A673 (cell line): ENCODE measurements at regions not wholly inside any gene's neighbourhood (a gene's known extent, or its start where the extent isn't known, plus 50 kb on each side); places are given as distances from the start of the nearest gene placed in this dataset.

Source experiments
- BruUV-seq: library from RNA; stranded (reverse); fragments of 400-500 nt; replicated peaks from 2 replicates; lab custom pipeline; 2021; lab: Mats Ljungman, UMichigan
- CTCF ChIA-PET: fragments of 300-600 bp; sonication (Branson Sonifier 250); formaldehyde crosslinking; loops from one replicate; lab custom pipeline; 2022; ENCODE audit warnings: antibody characterized with exemption; lab: Charles Lee
- POLR2A ChIA-PET: fragments of 300-600 bp; sonication (Branson Sonifier 250); formaldehyde crosslinking; loops from one replicate; lab custom pipeline; 2022; ENCODE audit warnings: antibody characterized with exemption; ENCODE audit not compliant: low non-redundant PET; lab: Charles Lee
- DNase-seq: peaks from one replicate; pipeline ENCODE4 v3.0.0-alpha.2; 2015; ENCODE audit warnings: low spot score
- H3K27ac ChIP-seq: fragments of 200-600 bp; sonication (generic); 2 replicates; pipeline ENCODE4 v1.5.1; 2016; ENCODE audit warnings: mixed run types, low read depth, mild to moderate bottlenecking, mixed read lengths, antibody characterized with exemption, low read length; ENCODE audit not compliant: poor library complexity, severe bottlenecking
- H3K27me3 ChIP-seq: fragments of 200-600 bp; sonication (generic); replicated peaks from 2 replicates; pipeline ENCODE4 v1.6.1; 2017; ENCODE audit warnings: mixed run types, low read depth, mild to moderate bottlenecking, mixed read lengths, antibody characterized with exemption, low read length; ENCODE audit not compliant: insufficient read depth, poor library complexity
- H3K36me3 ChIP-seq: fragments of 200-600 bp; sonication (generic); 2 replicates; pipeline ENCODE4 v1.6.1; 2016; ENCODE audit warnings: mixed run types, mild to moderate bottlenecking, mixed read lengths, antibody characterized with exemption, low read length; ENCODE audit not compliant: insufficient read depth, poor library complexity, severe bottlenecking
- H3K4me1 ChIP-seq: fragments of 200-600 bp; sonication (generic); 2 replicates; pipeline ENCODE4 v1.6.1; 2017; ENCODE audit warnings: mixed run types, mild to moderate bottlenecking, mixed read lengths, antibody characterized with exemption, low read length; ENCODE audit not compliant: insufficient read depth, poor library complexity, severe bottlenecking
- H3K4me3 ChIP-seq: fragments of 200-600 bp; sonication (generic); 2 replicates; pipeline ENCODE4 v1.5.1; 2016; ENCODE audit warnings: low read depth, mixed run types, mild to moderate bottlenecking, mixed read lengths, low read length; ENCODE audit not compliant: poor library complexity, severe bottlenecking
- H3K9me3 ChIP-seq: fragments of 200-600 bp; sonication (generic); 2 replicates; pipeline ENCODE4 v1.6.1; 2016; ENCODE audit warnings: mixed run types, low read depth, mild to moderate bottlenecking, mixed read lengths, antibody characterized with exemption, low read length; ENCODE audit not compliant: poor library complexity, severe bottlenecking
- EZH2 ChIP-seq: fragments of 200-600 bp; sonication (generic); IDR thresholded peaks from 2 replicates; pipeline ENCODE4 v1.6.1; 2017; ENCODE audit warnings: borderline replicate concordance, low read depth, mild to moderate bottlenecking, mixed read lengths, antibody characterized with exemption, low read length; ENCODE audit not compliant: poor library complexity, severe bottlenecking
- intact Hi-C: fragments of 100-400 bp; cut with micrococcal nuclease; formaldehyde crosslinking; loops from one replicate; pipeline ENCODE4 v1.10.0; 2022; ENCODE audit not compliant: unreplicated experiment
- TF ChIP-seq, protein P1 (sequence below): fragments of 300-800, 200-600 bp; sonication (generic); conservative IDR thresholded peaks from 2 replicates; pipeline ENCODE4 v1.5.1; 2017; ENCODE audit warnings: low read depth, mild to moderate bottlenecking, antibody characterized with exemption, low read length, moderate library complexity, mixed read lengths

DNA sequence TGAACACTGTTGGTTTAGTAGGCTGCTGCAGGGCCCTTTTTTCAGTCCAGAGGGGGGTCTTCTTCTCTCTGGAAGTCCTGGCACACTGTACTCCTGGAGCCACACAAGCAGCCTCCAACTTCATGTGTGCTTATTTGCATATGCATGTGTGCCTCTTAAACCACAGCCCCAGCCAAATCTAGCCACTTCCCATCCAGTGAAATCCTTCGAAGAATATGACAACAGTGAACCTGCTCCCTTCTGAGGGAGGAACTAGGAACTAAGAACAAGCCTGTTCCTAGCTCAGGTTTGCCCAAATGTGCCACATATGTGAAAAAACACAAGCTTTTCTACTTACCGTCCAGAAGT is 348.5 kb downstream of the FOXO1 start:
- Histone ChIP-seq H3K27ac (no peak overlapping the region), H3K9me3 (no peaks in the 10 kb centered on the region), H3K4me3 (no peak overlapping the region), H3K27me3 (no peaks in the 10 kb centered on the region), H3K36me3 (no peaks in the 10 kb centered on the region), H3K4me1 (no peaks in the 10 kb centered on the region)
- ChIA-PET POLR2A (no interaction called here), CTCF (no interaction called here)
- TF ChIP-seq, protein P1, sequence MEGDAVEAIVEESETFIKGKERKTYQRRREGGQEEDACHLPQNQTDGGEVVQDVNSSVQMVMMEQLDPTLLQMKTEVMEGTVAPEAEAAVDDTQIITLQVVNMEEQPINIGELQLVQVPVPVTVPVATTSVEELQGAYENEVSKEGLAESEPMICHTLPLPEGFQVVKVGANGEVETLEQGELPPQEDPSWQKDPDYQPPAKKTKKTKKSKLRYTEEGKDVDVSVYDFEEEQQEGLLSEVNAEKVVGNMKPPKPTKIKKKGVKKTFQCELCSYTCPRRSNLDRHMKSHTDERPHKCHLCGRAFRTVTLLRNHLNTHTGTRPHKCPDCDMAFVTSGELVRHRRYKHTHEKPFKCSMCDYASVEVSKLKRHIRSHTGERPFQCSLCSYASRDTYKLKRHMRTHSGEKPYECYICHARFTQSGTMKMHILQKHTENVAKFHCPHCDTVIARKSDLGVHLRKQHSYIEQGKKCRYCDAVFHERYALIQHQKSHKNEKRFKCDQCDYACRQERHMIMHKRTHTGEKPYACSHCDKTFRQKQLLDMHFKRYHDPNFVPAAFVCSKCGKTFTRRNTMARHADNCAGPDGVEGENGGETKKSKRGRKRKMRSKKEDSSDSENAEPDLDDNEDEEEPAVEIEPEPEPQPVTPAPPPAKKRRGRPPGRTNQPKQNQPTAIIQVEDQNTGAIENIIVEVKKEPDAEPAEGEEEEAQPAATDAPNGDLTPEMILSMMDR: no peak
- TF ChIP-seq EZH2: no peak
- intact Hi-C loops: no loop called here
- BruUV-seq: no TSS peak
- DNase-seq: no peak

DNA sequence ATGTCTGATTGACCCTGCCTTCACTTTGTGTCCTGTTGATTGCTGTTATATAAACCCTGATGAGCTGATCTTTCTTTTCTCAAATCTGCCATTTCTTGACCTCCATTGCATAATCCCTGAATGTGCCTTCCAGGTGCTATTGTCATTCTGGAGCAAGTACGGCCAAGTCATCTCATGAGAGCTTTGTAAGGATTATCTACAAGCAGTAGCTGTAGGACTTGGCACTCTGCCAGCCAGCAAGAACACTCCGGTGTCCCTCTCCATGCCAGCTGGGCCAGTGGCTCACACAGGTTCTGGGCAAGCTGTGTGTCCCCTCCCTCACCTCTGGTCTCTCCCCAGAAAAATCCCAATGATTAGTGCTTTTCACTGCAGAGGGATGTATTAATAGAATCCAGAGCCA is 348.1 kb downstream of the FOXO1 start:
- ChIA-PET CTCF (no interaction called here), POLR2A (no interaction called here)
- H3K9me3 ChIP-seq: no peaks in the 10 kb centered on the region
- no peak overlapping the region for H3K27ac ChIP-seq
- intact Hi-C loops: no loop called here
- H3K4me1 ChIP-seq: no peaks in the 10 kb centered on the region
- DNase-seq: peak; percentile 15
- no TSS peak for BruUV-seq
- TF ChIP-seq, protein P1: no peak
- no peak for TF ChIP-seq EZH2
- no peaks in the 10 kb centered on the region for H3K36me3 ChIP-seq
- H3K27me3 ChIP-seq: no peaks in the 10 kb centered on the region
- no peak overlapping the region for H3K4me3 ChIP-seq

DNA sequence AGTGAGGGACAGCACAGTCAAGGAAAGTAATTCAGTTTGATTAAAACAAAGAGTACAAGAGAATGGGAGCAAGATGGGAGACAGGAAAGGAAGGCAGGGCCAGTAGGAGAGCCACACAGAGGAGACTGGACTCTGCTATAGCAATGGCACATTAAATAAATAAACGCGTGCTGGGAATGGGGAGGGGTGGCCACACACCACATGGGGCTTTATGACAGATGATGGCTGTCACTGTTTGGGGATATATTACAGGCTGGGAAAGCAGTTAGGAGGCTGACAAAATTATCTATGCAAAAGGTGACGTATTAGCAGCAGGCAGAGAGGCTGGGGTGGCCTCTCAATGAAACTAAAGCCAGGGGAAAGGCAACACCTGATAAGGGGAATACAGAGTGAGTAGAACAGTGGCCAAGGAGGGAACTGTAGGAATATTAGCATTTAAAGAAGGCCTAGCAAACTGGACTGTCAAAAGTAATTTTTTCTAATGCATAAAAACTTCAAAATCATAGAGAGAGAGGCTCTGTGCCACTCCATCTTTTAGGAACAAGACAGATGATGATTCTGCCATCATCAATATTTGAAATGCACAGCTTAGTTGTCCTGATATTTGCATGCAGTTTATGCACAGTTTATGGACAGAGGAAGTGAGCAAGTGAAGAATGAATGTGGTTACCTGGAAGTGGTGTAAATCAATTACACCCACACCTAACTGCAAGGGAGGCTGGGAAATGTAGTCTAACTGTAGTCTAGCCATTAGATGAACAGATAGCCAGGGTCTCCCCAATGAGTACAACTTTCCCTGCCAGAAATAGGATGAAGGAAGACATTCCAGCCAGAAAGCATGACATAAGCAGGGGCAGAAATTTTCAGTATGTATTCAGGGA is 346.5 kb downstream of the FOXO1 start:
- Histone ChIP-seq H3K36me3 (no peaks in the 10 kb centered on the region), H3K27me3 (no peaks in the 10 kb centered on the region), H3K9me3 (no peaks in the 10 kb centered on the region), H3K27ac (no peak overlapping the region), H3K4me1 (no peaks in the 10 kb centered on the region), H3K4me3 (no peak overlapping the region)
- intact Hi-C loops: no loop called here
- BruUV-seq: no TSS peak
- ChIA-PET CTCF (no interaction called here), POLR2A (no interaction called here)
- TF ChIP-seq, protein P1: no peak
- no peak for TF ChIP-seq EZH2
- DNase-seq: no peak
